ENCODE measurements at regions not wholly inside any gene's neighbourhood (a gene's known extent, or its start where the extent isn't known, plus 50 kb on each side); places are given as distances from the start of the nearest gene placed in this dataset.

DNA sequence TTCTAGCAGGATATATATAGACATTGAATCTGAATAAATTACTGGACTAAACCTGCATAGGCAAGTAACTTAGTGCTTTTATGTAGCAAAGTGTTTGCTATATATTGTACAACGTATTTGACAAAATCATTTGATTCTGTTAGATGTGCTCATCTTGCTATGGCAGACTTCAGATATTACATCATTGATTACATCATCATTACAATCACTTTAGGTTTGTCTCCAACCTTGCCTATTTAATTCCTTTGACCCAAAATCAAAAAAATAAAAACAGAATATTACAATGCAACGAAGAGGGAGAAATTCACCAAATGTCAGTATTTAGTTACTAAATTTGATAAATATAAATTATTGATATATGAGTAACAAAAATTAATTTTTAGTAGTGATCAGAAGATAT, 155.7 kb upstream of the STEAP1 start:
- TF ChIP-seq EZH2 (IDR thresholded peaks at IDR 0.05; ENCODE audit: insufficient read depth, poor library complexity, severe bottlenecking) (no peak), EZH2phosphoT487 (IDR thresholded peaks at IDR 0.05; ENCODE audit: insufficient read depth, low read depth) (no peak)

All from GM23248 (cell line).